H7 (cell line): ENCODE measurements at regions not wholly inside any gene's neighbourhood (a gene's known extent, or its start where the extent isn't known, plus 50 kb on each side); places are given as distances from the start of the nearest gene placed in this dataset.

ENCODE experiments used
- DNase-seq: peaks from one replicate; pipeline ENCODE4 v3.0.0; 2012
- H3K27me3 ChIP-seq: 2 replicates; pipeline ENCODE4 v1.6.0; 2011; ENCODE audit warnings: mild to moderate bottlenecking, low read length; ENCODE audit not compliant: control insufficient read depth, insufficient read depth
- H3K36me3 ChIP-seq: replicated peaks from 2 replicates; pipeline ENCODE4 v1.5.1; 2011; ENCODE audit warnings: low read length; ENCODE audit not compliant: control insufficient read depth, insufficient read depth
- H3K4me3 ChIP-seq: 2 replicates; pipeline ENCODE4 v1.5.1; 2011; ENCODE audit warnings: low read depth, mild to moderate bottlenecking, control low read depth, low read length, moderate library complexity; ENCODE audit not compliant: insufficient read depth

- H3K4me3 ChIP-seq, result no peak overlapping the region
- DNase-seq, result no peak
- no peaks in the 10 kb centered on the region for H3K36me3 ChIP-seq
- H3K27me3 ChIP-seq, result no peaks in the 10 kb centered on the region
Observed at GRCh38 chr18:25647404-25647803, 295.4 kb upstream of the ZNF521 start.

DNA sequence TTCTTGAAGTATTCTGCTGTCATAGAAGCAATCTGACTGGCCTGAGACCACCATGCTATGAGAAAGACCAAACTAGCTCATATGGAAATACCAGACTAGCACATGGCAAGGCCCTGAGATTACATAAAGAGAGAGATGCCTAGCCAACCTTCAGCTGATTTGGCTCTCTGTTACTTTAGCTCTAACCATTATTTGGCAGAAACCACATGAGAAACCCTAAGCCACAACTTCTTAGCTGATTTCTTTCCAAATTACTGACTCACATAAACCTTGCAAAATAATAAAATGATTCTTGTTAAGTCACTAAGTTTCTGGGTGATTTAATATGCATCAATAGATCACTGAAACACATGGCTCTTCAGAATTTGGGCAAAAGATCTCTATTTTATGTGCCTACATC is 295.0 kb upstream of the ZNF521 start:
- Histone ChIP-seq H3K4me3 (no peak overlapping the region), H3K36me3 (no peaks in the 10 kb centered on the region), H3K27me3 (no peaks in the 10 kb centered on the region)
- DNase-seq, result no peak

DNA sequence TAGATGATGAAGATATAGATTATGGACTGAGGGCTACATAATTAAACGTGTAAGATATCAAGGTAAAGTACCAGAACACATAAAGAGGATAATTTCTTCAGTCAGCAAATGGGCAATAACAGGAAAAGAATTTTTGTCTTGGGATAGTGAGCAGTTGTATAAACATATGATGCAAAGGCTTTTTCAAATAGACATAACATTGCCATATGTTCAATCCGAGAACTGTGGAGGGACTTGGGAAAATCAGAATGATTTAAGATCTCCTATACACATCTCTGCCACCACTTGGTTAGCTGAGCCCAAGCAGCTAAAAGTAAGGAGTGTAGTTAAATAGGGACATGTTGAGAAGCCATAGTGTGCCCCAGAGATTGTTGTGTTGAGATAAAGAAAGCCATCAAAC is 287.6 kb upstream of the ZNF521 start:
- Histone ChIP-seq H3K36me3 (no peaks in the 10 kb centered on the region), H3K27me3 (no peaks in the 10 kb centered on the region), H3K4me3 (no peak overlapping the region)
- no peak for DNase-seq

DNA sequence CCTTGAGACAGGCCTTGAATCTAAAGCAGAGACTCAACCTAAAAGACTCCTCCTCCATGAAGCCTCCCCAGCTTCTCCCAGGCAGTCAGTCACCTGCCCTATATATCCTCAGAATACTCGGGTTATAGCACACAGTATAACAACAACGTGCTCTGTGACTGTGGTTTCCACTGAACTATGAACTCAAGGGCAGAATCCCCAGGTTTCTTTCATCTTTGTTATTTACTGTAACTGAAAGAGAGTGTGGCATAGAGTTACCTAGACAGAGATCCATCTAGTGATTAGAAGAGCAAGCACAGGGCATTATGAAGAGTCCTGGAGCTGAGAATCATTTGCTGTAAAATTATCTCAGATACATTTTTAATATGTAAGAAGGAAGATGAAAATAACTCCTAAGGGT is 281.6 kb upstream of the ZNF521 start:
- Histone ChIP-seq H3K4me3 (no peak overlapping the region), H3K27me3 (no peaks in the 10 kb centered on the region), H3K36me3 (no peaks in the 10 kb centered on the region)
- no peak for DNase-seq

- no peaks in the 10 kb centered on the region for H3K36me3 ChIP-seq
- DNase-seq, result no peak
- H3K27me3 ChIP-seq, result no peaks in the 10 kb centered on the region
- H3K4me3 ChIP-seq, result no peak overlapping the region
Observed at GRCh38 chr18:25630682-25631081, 278.7 kb upstream of the ZNF521 start.

DNA sequence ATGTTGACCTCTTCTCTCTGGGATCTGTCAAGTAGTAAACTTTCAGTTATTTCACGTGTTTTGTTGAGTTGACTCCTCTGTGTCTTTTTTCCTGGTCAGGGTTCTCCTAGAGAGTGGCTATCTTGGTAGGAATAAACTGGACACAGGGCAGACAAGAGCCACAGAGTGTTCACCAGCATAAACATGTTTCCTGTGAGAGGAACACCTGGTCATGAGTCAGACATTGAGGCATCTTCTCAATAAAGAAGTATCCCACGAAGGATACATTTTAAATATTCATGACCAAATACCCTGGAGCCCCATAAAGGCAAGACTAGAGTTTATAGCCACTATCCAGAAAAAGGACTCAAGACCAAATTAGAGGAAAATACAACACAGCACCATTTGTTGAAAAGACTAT is 269.7 kb upstream of the ZNF521 start:
- DNase-seq, result no peak
- Histone ChIP-seq H3K36me3 (no peaks in the 10 kb centered on the region), H3K27me3 (no peaks in the 10 kb centered on the region), H3K4me3 (no peak overlapping the region)

DNA sequence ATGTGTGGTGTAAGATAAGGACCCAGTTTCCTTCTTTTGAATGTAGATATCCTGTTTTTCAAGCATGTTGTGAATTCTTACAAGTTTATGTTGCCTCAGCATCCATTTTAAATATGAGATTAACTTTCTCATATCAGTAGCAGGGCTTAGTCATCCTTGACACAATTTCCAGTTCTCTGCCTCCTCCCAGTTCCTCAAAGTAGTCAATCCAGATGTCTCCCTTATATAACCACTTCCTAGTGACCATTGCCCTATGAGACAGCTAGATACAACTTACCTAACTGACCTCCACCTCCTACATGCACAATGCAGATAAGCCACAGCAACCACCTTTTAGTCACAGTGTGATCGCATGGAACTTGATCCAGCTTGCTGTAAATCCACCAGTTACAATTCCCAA is 269.2 kb upstream of the ZNF521 start:
- Histone ChIP-seq H3K4me3 (no peak overlapping the region), H3K27me3 (no peaks in the 10 kb centered on the region), H3K36me3 (no peaks in the 10 kb centered on the region)
- DNase-seq, result no peak

GRCh38 chr18:25614168-25614567 is 262.2 kb upstream of the ZNF521 start:
- Histone ChIP-seq H3K36me3 (no peaks in the 10 kb centered on the region), H3K4me3 (no peak overlapping the region), H3K27me3 (no peaks in the 10 kb centered on the region)
- DNase-seq, result peak; percentile 21

DNA sequence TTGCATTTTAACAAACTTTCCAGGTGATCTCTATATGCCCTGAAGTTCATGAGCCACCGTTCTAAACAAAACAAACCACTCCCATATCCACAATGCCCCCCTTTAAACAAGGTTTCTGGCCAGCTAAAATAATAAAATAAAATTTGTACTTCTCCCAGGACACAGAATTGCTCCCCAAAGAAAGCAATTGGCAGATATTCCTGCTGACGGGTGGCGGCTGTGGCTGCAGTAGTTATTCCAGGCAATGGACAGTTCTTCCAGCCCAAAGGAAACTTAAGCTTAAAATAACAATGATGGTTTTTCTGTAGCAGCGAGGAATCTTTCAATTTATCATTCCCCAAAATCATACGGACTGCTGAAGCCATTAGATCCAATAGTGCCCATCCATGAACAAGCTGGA is 260.5 kb upstream of the ZNF521 start:
- H3K27me3 ChIP-seq, result no peaks in the 10 kb centered on the region
- no peak overlapping the region for H3K4me3 ChIP-seq
- H3K36me3 ChIP-seq, result no peaks in the 10 kb centered on the region
- no peak for DNase-seq

DNA sequence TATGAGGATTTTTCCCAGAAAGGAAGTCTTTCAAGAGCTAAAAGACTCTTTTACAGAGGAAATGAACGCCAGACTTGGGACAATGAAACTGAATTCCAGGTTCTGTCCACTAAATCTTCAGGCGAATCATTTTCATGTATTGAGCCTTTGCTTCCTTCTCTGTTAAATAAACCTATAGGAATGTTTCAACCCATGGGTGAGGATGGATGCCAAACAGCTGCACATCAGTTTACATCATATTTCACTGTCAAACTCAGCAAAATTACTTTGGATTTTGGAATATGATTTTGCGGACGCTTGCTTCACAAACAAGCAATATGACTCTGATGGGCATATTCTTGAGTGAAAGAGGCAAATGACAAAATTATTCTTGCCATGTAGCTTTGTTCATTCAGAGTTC is 256.1 kb upstream of the ZNF521 start:
- no peaks in the 10 kb centered on the region for H3K27me3 ChIP-seq
- no peak overlapping the region for H3K4me3 ChIP-seq
- no peak for DNase-seq
- H3K36me3 ChIP-seq, result no peaks in the 10 kb centered on the region

DNA sequence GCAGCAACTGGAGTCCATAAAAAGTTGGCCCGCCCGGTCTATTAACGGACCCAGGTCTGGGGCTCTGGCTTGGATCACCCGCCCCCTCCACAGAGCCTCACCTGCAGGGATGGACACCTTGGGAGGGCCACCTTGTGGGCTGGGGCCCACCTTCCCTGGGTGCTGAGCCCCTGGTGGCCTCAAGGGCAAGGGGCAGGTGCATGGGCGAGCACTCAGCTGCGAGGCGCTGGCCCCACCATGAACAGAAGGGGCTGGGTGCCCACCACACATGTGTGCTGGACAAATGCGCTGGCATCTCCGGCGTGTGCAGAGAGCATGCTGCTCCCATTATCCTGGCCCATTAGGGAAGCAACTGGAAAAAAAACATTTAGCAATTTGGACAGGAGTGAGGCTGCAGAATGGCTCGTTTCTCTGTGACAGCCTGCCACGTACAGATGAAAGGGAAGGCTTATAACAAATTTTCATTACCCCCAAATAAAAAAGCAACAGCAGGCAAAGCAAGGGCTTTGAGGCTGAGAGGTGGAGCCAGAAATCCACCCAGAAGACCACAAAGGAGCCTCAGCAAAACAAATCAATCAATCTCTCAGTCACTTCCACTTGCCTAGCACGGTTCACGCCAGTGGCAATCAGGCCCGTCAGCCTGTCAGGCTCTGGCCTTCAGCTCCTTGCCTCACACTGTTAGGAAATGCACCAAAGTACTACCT is 253.1 kb upstream of the ZNF521 start:
- H3K4me3 ChIP-seq, result no peak overlapping the region
- no peaks in the 10 kb centered on the region for H3K36me3 ChIP-seq
- DNase-seq, result no peak
- no peaks in the 10 kb centered on the region for H3K27me3 ChIP-seq

DNA sequence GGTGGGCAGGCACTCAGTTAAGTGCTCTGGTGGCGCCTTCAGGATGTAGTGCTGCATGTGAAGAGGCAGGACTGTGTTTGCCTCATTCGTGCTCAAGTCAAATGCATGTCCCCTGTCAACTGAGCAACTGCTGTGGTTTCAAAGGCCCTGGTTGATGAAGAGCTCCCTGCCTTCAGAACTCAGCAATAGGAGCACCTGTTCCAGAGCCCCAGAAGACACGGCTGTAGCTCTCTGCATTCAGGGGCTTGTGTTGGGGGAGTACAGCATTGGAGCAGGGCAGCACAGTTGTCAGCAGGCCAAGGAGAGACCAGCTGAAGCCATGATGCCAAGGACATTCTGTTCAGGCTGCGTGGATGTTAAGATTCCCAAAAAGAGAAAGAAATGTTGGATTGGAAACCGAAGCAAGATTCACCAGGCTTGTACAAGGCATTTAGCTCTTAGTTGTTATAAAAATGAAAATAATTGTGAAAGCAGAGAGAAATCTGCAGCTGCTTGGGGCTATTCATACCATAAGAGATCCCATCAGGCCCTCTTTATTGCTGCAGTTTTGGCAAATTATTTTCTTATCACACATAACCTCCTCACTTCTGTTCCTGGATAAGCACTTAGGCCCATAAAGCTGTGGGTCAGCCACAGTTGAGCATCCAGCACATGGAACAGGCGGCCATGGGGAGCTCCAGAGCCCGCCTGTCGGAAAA is 252.4 kb upstream of the ZNF521 start:
- no peak for DNase-seq
- H3K36me3 ChIP-seq, result no peaks in the 10 kb centered on the region
- no peaks in the 10 kb centered on the region for H3K27me3 ChIP-seq
- H3K4me3 ChIP-seq, result no peak overlapping the region

GRCh38 chr18:25599443-25599842 is 247.5 kb upstream of the ZNF521 start:
- H3K4me3 ChIP-seq, result no peak overlapping the region
- H3K27me3 ChIP-seq, result no peaks in the 10 kb centered on the region
- H3K36me3 ChIP-seq, result no peaks in the 10 kb centered on the region
- DNase-seq, result no peak

GRCh38 chr18:25597476-25597875 is 245.5 kb upstream of the ZNF521 start:
- Histone ChIP-seq H3K27me3 (no peaks in the 10 kb centered on the region), H3K4me3 (no peak overlapping the region), H3K36me3 (no peaks in the 10 kb centered on the region)
- no peak for DNase-seq

GRCh38 chr18:25595274-25596060 is 243.5 kb upstream of the ZNF521 start:
- Histone ChIP-seq H3K36me3 (no peaks in the 10 kb centered on the region), H3K4me3 (no peak overlapping the region), H3K27me3 (no peaks in the 10 kb centered on the region)
- no peak for DNase-seq
